Left lung (tissue), 4 donors: ENCODE measurements at regions not wholly inside any gene's neighbourhood (a gene's known extent, or its start where the extent isn't known, plus 50 kb on each side); places are given as distances from the start of the nearest gene placed in this dataset.
A peak's percentile ranks its signal among the peaks of the same experiment; 100 is the strongest.

Experiments used
- ATAC-seq: fragments of 200-7000 bp; cut with Tn5 transposase; one replicate; pipeline ENCODE4 v1.9.1; 2020; ENCODE audit warnings: moderate library complexity
- DNase-seq, 4 donors: peaks; one replicate each; pipeline ENCODE4 v3.0.0-alpha.2; 2013 to 2020
- H3K27ac ChIP-seq, 2 donors: fragments of 200-600 bp; sonication (generic) in 1 of 2; one replicate each; pipeline versions ENCODE4 v1.5.0 to v1.8.0; 2020 to 2021
- H3K27me3 ChIP-seq, 2 donors: fragments of 200-600 bp; sonication (generic) in 1 of 2; one replicate each; pipeline versions ENCODE4 v1.5.0 to v1.8.0; 2020 to 2021
- H3K36me3 ChIP-seq, 2 donors: fragments of 200-600 bp; sonication (generic) in 1 of 2; one replicate each; pipeline versions ENCODE4 v1.5.0 to v1.8.0; 2020 to 2021
- H3K4me1 ChIP-seq, 2 donors: fragments of 200-600 bp; one replicate each; pipeline ENCODE4 v1.8.0; 2021
- H3K4me3 ChIP-seq, 2 donors: fragments of 200-600 bp; sonication (generic) in 1 of 2; one replicate each; pipeline versions ENCODE4 v1.5.0 to v1.8.0; 2020 to 2021; ENCODE audit warnings: mild to moderate bottlenecking in 1 of 2
- H3K9me3 ChIP-seq, 2 donors: fragments of 200-600 bp; sonication (generic) in 1 of 2; one replicate each; pipeline versions ENCODE4 v1.5.0 to v1.8.0; 2020 to 2021
- CTCF ChIP-seq, 2 donors: fragments of 200-600 bp; sonication (generic) in 1 of 2; IDR thresholded peaks; one replicate each; pipeline versions ENCODE4 v1.5.0 to v1.8.0; 2021; ENCODE audit warnings: antibody characterized with exemption in 2 of 2
- intact Hi-C, 2 donors: fragments of 100-400 bp; cut with DNase I; formaldehyde crosslinking; loops; one replicate each; pipeline versions ENCODE4 v1.11.2 to v1.14.2; 2022
- donor health status: DM: no; HTN: yes; CAD: no.
- donor health status: DM: no; HTN: no; CAD: no.

- Histone ChIP-seq H3K27me3 (no peaks in the 10 kb centered on the region), H3K36me3 (no peaks in the 10 kb centered on the region), H3K4me1 (no peaks in the 10 kb centered on the region), H3K9me3 (peaks cover 0 to under 1% of the 10 kb centered on the region in 2 donors), H3K27ac (no peak overlapping the region), H3K4me3 (no peak overlapping the region)
- TF ChIP-seq CTCF (IDR thresholded peaks at IDR 0.05): no peak
- DNase-seq (no peak), ATAC-seq (peak; percentile 69)
- intact Hi-C loops: no loop called here
These were observed 240.7 kb upstream of the ARHGEF26 start for GRCh38 chr3:153880493-153880892.

GRCh38 chr3:153881201-153881600 lies 240.0 kb upstream of the ARHGEF26 start:
- H3K4me3 ChIP-seq: no peak overlapping the region
- ATAC-seq: no peak
- H3K27ac ChIP-seq: no peak overlapping the region
- H3K4me1 ChIP-seq: no peaks in the 10 kb centered on the region
- TF ChIP-seq CTCF (IDR thresholded peaks at IDR 0.05): no peak
- no peaks in the 10 kb centered on the region for H3K36me3 ChIP-seq
- no peaks in the 10 kb centered on the region for H3K27me3 ChIP-seq
- H3K9me3 ChIP-seq: no peaks in the 10 kb centered on the region
- intact Hi-C loops: no loop called here
- no peak for DNase-seq

- DNase-seq (no peak), ATAC-seq (no peak)
- intact Hi-C loops: no loop called here
- Histone ChIP-seq H3K4me1 (no peaks in the 10 kb centered on the region), H3K27ac (no peak overlapping the region), H3K27me3 (no peaks in the 10 kb centered on the region), H3K4me3 (no peak overlapping the region), H3K36me3 (no peaks in the 10 kb centered on the region), H3K9me3 (no peaks in the 10 kb centered on the region)
- TF ChIP-seq CTCF (IDR thresholded peaks at IDR 0.05): no peak
These were observed 235.8 kb upstream of the ARHGEF26 start for GRCh38 chr3:153885359-153885758.

- Histone ChIP-seq H3K4me1 (no peaks in the 10 kb centered on the region), H3K4me3 (no peak overlapping the region), H3K27ac (no peak overlapping the region), H3K9me3 (no peaks in the 10 kb centered on the region), H3K27me3 (no peaks in the 10 kb centered on the region), H3K36me3 (no peaks in the 10 kb centered on the region)
- ATAC-seq (no peak), DNase-seq (no peak)
- TF ChIP-seq CTCF (IDR thresholded peaks at IDR 0.05): no peak
- intact Hi-C loops: no loop called here
These were observed 231.3 kb upstream of the ARHGEF26 start for GRCh38 chr3:153889905-153890334.

GRCh38 chr3:153892126-153892525 lies 229.1 kb upstream of the ARHGEF26 start:
- DNase-seq: no peak
- Histone ChIP-seq H3K9me3 (no peaks in the 10 kb centered on the region), H3K4me1 (no peaks in the 10 kb centered on the region), H3K27me3 (no peaks in the 10 kb centered on the region), H3K27ac (no peak overlapping the region), H3K4me3 (no peak overlapping the region), H3K36me3 (no peaks in the 10 kb centered on the region)
- no peak for ATAC-seq
- intact Hi-C loops: no loop called here
- no peak for TF ChIP-seq CTCF (IDR thresholded peaks at IDR 0.05)
